ENCODE measurements at regions not wholly inside any gene's neighbourhood (a gene's known extent, or its start where the extent isn't known, plus 50 kb on each side); places are given as distances from the start of the nearest gene placed in this dataset.

GRCh38 chr3:105278688-105279087 is 88.0 kb upstream of the ALCAM start:
- no peak overlapping the region for H3K4me3 ChIP-seq (replicated peaks; ENCODE audit: insufficient read depth, low read length)
- no peak for TF ChIP-seq SPI1 (IDR thresholded peaks at IDR 0.05; ENCODE audit: borderline replicate concordance, low read depth)
- TF ChIP-seq, protein P1, sequence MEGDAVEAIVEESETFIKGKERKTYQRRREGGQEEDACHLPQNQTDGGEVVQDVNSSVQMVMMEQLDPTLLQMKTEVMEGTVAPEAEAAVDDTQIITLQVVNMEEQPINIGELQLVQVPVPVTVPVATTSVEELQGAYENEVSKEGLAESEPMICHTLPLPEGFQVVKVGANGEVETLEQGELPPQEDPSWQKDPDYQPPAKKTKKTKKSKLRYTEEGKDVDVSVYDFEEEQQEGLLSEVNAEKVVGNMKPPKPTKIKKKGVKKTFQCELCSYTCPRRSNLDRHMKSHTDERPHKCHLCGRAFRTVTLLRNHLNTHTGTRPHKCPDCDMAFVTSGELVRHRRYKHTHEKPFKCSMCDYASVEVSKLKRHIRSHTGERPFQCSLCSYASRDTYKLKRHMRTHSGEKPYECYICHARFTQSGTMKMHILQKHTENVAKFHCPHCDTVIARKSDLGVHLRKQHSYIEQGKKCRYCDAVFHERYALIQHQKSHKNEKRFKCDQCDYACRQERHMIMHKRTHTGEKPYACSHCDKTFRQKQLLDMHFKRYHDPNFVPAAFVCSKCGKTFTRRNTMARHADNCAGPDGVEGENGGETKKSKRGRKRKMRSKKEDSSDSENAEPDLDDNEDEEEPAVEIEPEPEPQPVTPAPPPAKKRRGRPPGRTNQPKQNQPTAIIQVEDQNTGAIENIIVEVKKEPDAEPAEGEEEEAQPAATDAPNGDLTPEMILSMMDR (IDR thresholded peaks at IDR 0.05; ENCODE audit: insufficient read depth, low read length): no peak
- no peaks in the 10 kb centered on the region for H3K27me3 ChIP-seq (ENCODE audit: insufficient read depth, poor library complexity, severe bottlenecking)
- H3K27ac ChIP-seq (replicated peaks): no peak overlapping the region
- DNase-seq (ENCODE audit: low read depth in 1 of 2, low spot score in 1 of 2): no peak

GRCh38 chr3:105281989-105282388 is 84.7 kb upstream of the ALCAM start:
- H3K4me3 ChIP-seq (replicated peaks; ENCODE audit: insufficient read depth, low read length): no peak overlapping the region
- no peak overlapping the region for H3K27ac ChIP-seq (replicated peaks)
- H3K27me3 ChIP-seq (ENCODE audit: insufficient read depth, poor library complexity, severe bottlenecking): no peaks in the 10 kb centered on the region
- no peak for DNase-seq (ENCODE audit: low read depth in 1 of 2, low spot score in 1 of 2)
- no peak for TF ChIP-seq GABPA (IDR thresholded peaks at IDR 0.05; ENCODE audit: low read depth)
- TF ChIP-seq, protein P2, sequence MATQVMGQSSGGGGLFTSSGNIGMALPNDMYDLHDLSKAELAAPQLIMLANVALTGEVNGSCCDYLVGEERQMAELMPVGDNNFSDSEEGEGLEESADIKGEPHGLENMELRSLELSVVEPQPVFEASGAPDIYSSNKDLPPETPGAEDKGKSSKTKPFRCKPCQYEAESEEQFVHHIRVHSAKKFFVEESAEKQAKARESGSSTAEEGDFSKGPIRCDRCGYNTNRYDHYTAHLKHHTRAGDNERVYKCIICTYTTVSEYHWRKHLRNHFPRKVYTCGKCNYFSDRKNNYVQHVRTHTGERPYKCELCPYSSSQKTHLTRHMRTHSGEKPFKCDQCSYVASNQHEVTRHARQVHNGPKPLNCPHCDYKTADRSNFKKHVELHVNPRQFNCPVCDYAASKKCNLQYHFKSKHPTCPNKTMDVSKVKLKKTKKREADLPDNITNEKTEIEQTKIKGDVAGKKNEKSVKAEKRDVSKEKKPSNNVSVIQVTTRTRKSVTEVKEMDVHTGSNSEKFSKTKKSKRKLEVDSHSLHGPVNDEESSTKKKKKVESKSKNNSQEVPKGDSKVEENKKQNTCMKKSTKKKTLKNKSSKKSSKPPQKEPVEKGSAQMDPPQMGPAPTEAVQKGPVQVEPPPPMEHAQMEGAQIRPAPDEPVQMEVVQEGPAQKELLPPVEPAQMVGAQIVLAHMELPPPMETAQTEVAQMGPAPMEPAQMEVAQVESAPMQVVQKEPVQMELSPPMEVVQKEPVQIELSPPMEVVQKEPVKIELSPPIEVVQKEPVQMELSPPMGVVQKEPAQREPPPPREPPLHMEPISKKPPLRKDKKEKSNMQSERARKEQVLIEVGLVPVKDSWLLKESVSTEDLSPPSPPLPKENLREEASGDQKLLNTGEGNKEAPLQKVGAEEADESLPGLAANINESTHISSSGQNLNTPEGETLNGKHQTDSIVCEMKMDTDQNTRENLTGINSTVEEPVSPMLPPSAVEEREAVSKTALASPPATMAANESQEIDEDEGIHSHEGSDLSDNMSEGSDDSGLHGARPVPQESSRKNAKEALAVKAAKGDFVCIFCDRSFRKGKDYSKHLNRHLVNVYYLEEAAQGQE (IDR thresholded peaks at IDR 0.05; ENCODE audit: insufficient replicate concordance, low read depth): no peak
- TF ChIP-seq SPI1 (IDR thresholded peaks at IDR 0.05; ENCODE audit: borderline replicate concordance, low read depth): no peak
- no peak for TF ChIP-seq POLR2AphosphoS5 (IDR thresholded peaks at IDR 0.05; ENCODE audit: low read depth)
- TF ChIP-seq, protein P1 (IDR thresholded peaks at IDR 0.05; ENCODE audit: insufficient read depth, low read length): no peak

DNA sequence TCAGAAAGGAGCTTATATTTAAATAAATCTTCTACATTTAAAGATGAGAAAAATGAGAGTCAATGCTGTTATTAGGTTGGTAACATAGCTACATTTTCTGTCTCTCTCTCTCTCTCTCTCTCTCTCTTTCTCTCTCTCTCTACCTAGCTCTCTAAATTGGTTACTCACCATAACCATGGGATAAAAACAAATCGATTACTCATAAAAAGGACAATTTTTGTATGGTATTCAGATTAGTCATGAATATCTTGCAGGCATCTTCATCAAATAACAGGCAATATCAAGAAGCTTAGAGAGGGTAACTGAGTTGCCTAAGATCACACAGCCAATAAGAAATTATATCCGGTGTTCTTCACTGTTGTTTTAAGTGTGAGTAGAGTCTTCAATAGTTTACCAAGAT is 81.8 kb upstream of the ALCAM start:
- TF ChIP-seq GABPA (IDR thresholded peaks at IDR 0.05; ENCODE audit: low read depth) (no peak), SPI1 (IDR thresholded peaks at IDR 0.05; ENCODE audit: borderline replicate concordance, low read depth) (no peak), POLR2AphosphoS5 (IDR thresholded peaks at IDR 0.05; ENCODE audit: low read depth) (no peak)
- TF ChIP-seq, protein P2 (IDR thresholded peaks at IDR 0.05; ENCODE audit: insufficient replicate concordance, low read depth): no peak
- TF ChIP-seq, protein P1 (IDR thresholded peaks at IDR 0.05; ENCODE audit: insufficient read depth, low read length): no peak
- no peak overlapping the region for H3K27ac ChIP-seq (replicated peaks)
- no peak overlapping the region for H3K4me3 ChIP-seq (replicated peaks; ENCODE audit: insufficient read depth, low read length)
- no peak for DNase-seq (ENCODE audit: low read depth in 1 of 2, low spot score in 1 of 2)
- no peaks in the 10 kb centered on the region for H3K27me3 ChIP-seq (ENCODE audit: insufficient read depth, poor library complexity, severe bottlenecking)

DNA sequence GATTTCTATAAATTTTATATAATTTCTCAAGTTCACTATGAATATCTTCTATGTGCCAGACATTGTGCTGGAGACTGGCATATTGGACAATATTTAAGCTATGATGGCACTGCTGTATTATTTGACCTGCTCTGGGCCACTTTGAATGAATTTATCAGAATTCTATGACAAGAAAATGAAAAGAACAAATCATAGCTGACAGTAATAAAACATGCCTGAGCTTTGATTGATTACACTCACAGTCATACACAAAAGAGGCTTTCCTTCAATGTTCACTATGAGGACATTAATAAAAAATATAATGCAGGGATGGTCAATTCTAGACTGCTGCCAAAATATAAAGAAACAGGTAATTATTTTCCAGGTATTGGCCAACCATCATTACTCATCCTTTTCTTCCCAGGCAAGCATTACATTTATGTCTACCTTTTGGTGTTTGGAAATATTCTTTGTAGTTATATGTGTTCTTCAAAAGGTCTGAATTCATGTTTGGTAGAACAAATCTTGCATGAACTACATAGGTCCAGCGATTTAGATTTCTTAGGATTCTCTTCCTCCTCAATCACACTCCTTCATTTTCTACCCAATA is 81.0 kb upstream of the ALCAM start:
- Histone ChIP-seq H3K27ac (replicated peaks) (no peak overlapping the region), H3K4me3 (replicated peaks; ENCODE audit: insufficient read depth, low read length) (no peak overlapping the region), H3K27me3 (ENCODE audit: insufficient read depth, poor library complexity, severe bottlenecking) (no peaks in the 10 kb centered on the region)
- DNase-seq (ENCODE audit: low read depth in 1 of 2, low spot score in 1 of 2): no peak
- TF ChIP-seq, protein P2 (IDR thresholded peaks at IDR 0.05; ENCODE audit: insufficient replicate concordance, low read depth): no peak
- no peak for TF ChIP-seq POLR2AphosphoS5 (IDR thresholded peaks at IDR 0.05; ENCODE audit: low read depth)
- TF ChIP-seq, protein P1 (IDR thresholded peaks at IDR 0.05; ENCODE audit: insufficient read depth, low read length): no peak
- TF ChIP-seq SPI1 (IDR thresholded peaks at IDR 0.05; ENCODE audit: borderline replicate concordance, low read depth): no peak
- no peak for TF ChIP-seq GABPA (IDR thresholded peaks at IDR 0.05; ENCODE audit: low read depth)

Data from HL-60 (cell line).